Hematopoietic multipotent progenitor cell (in vitro differentiated cells): ENCODE measurements at regions not wholly inside any gene's neighbourhood (a gene's known extent, or its start where the extent isn't known, plus 50 kb on each side); places are given as distances from the start of the nearest gene placed in this dataset.

Experiments used
- DNase-seq, 3 donors: peaks; one replicate each; pipeline ENCODE4 v3.0.0-alpha.2; 2011 to 2015; ENCODE audit warnings: low read depth in 2 of 3, low spot score in 2 of 3

- no peak for DNase-seq
These were observed 69.8 kb upstream of the INSIG1 start for GRCh38 chr7:155227788-155228458.

GRCh38 chr7:155228459-155228845 is 69.2 kb upstream of the INSIG1 start:
- no peak for DNase-seq

GRCh38 chr7:155228894-155229293 is 68.8 kb upstream of the INSIG1 start:
- no peak for DNase-seq

GRCh38 chr7:155229548-155230168 is 68.0 kb upstream of the INSIG1 start:
- no peak for DNase-seq

GRCh38 chr7:155230169-155230593 is 67.5 kb upstream of the INSIG1 start:
- no peak for DNase-seq

- no peak for DNase-seq
These were observed 66.4 kb upstream of the INSIG1 start for GRCh38 chr7:155231241-155231800.

GRCh38 chr7:155231941-155232340 is 65.7 kb upstream of the INSIG1 start:
- no peak for DNase-seq

GRCh38 chr7:155232911-155233310 is 64.8 kb upstream of the INSIG1 start:
- no peak for DNase-seq

GRCh38 chr7:155233311-155234157 is 64.1 kb upstream of the INSIG1 start:
- DNase-seq = no peak

GRCh38 chr7:155234158-155234492 is 63.6 kb upstream of the INSIG1 start:
- DNase-seq = peak in 1 of 3 donors; percentile 43

- DNase-seq = no peak
These were observed 62.5 kb upstream of the INSIG1 start for GRCh38 chr7:155234950-155235789.

GRCh38 chr7:155236386-155236785 is 61.3 kb upstream of the INSIG1 start:
- DNase-seq = no peak

GRCh38 chr7:155237297-155237696 is 60.4 kb upstream of the INSIG1 start:
- no peak for DNase-seq

- no peak for DNase-seq
These were observed 59.9 kb upstream of the INSIG1 start for GRCh38 chr7:155237730-155238129.

- peak in 2 of 3 donors; percentile 23 to 79 for DNase-seq
These were observed 58.1 kb upstream of the INSIG1 start for GRCh38 chr7:155239431-155240087.

- DNase-seq = no peak
These were observed 53.0 kb upstream of the INSIG1 start for GRCh38 chr7:155244675-155245074.

GRCh38 chr7:155247479-155248365 is 50.0 kb upstream of the INSIG1 start:
- no peak for DNase-seq
